GM19463 (cell line): ENCODE measurements at regions not wholly inside any gene's neighbourhood (a gene's known extent, or its start where the extent isn't known, plus 50 kb on each side); places are given as distances from the start of the nearest gene placed in this dataset.

Source experiments
- ATAC-seq: cut with Tn5 transposase; IDR thresholded peaks from one replicate; pipeline ENCODE4 v1.9.1; 2021; ENCODE audit warnings: mild to moderate bottlenecking, moderate library complexity; ENCODE audit not compliant: unreplicated experiment

GRCh38 chr5:175288048-175288621, 155.8 kb downstream of the DRD1 start:
- no peak for ATAC-seq

DNA sequence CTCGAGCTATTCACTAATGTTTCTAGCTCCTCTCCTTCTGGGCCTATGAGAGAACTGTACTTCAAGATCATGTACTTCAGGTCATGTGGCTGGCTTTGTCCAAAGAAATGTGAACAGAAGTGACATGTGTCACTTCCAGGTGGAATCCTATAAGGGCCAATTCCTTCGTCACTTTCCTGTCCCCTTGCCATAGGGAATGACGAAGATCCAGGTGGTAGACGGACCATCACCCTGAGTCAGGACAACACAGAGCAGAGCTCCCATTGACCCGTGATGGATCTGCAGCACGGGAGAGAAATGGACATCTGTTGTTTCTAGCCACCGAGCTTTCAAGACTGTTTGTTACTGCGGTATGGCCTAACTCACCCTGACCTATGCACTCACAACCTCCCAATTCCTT, 157.0 kb downstream of the DRD1 start:
- ATAC-seq = no peak

DNA sequence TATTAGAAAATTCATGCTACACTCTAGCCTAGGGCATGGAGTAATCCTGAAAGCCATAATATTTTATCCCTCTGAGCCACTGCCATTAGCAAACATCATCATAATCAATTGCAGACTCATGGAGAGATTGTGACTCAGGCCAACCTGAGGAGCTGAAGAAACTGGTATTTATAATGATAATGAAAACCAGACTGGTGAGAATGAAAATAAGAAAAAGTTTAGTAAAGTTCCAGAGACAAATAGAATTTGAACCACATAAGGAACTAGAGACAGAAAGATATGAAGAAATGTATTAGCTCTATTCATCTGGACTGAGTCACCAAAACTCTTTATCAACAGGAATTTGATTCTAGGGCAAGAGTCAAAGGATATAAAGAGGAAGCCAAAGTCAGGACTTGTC, 158.7 kb downstream of the DRD1 start:
- ATAC-seq = no peak

GRCh38 chr5:175284806-175285205, 159.2 kb downstream of the DRD1 start:
- ATAC-seq = no peak

DNA sequence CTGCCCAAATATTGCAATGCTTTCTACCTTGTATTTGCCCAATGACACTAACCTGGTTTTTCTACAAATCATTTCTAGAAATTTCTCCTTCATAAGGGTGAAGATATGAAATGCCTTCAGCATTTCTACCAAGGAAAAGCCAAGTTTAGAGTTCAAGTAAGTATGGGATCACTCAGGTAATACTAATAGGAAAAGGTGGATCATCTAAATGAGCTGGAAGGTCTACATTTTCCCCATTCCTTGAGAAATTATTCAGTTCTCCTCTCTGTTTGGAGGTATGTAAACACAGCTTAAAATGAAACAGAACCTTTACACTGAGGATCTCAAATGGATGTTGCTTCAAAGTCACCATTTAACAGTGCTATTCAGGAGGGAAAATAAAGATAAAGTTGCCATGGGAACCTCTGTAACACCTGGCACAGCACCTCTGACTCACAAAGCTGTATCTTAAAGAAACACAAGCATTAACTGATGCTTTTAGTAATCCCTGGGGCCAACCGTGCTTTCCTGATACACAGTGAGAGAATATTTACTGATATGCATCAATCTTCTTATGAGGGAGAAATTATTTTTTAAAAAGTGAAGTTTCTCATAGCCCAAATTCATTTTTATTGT, 161.3 kb downstream of the DRD1 start:
- ATAC-seq = no peak

DNA sequence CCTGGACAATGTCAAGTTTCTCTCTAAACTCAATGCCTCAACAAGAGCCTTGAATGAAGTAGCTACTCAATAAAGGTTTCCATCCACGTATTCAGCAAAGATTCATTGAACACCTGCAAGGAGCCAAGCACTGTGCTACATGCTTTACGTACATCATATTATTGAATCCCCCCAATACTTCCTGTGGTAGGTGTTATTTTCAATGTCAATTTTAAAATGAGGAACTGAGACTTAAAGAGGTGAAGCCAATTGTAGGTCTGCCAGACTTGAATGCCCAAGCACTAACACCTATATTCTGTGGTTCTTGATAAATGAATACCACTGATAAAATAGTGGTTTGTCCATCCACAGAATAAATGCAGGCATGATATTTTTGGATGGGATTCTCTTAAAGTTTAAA, 162.3 kb downstream of the DRD1 start:
- no peak for ATAC-seq

DNA sequence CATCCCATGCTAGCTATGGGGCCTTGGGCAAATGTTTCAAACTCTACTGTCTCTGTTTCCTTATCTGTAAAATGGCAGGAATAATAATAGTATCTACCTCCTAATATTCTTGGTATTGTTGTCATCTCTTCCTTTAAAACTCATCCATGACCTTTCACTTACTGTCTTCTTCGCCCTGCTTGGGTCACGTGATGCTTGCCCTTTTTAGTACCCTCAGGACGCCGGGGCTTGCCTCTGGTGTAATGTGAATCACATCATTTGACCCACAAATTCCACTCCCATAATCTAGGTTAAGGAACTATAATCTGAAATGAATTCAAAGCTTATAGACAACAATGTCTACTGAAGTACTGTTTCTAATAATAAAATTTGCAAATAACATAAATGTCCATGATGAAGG, 162.7 kb downstream of the DRD1 start:
- ATAC-seq = no peak

GRCh38 chr5:175279506-175279905, 164.5 kb downstream of the DRD1 start:
- ATAC-seq = no peak

DNA sequence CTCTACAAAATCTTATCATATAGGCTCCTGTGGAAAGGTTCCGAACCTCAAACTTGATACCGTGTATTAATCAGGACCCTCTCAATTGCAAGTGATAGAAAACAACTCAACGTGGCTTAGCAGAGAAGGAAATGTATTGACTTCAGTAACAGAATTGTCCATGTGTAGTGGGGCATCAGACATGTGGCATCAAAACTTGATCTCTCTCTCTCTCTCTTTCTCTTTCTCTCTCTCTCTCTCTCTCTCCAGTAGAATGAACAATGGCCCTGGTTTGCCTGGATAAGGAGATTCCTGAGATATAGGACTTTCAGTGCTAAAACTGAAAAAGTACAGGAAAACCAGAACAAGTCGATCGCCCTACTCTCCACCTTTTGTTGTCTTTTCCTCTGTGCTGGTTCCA, 168.2 kb downstream of the DRD1 start:
- ATAC-seq = no peak

DNA sequence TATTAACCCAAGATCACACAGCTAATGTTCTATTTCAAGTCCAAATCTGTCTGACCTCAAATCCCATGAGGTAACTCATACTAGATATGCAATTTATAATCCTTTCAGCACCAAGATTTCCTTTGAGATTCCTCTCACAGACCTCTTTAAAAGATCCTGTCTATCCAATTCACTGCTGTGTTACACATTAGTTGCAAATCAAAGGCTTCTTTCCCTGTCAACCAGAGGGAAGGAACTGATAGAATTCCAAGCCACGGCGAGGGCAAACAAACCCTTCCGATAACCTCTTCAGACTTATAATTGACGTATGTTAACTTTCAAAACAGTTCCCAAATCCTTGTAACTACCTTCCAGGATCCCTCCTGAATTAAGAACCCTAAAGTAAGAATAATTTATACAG, 168.9 kb downstream of the DRD1 start:
- no peak for ATAC-seq

- no peak for ATAC-seq
Measured at GRCh38 chr5:175274171-175274570, 169.8 kb downstream of the DRD1 start.

GRCh38 chr5:175264406-175264805, 179.6 kb downstream of the DRD1 start:
- ATAC-seq = no peak

- ATAC-seq = no peak
Measured at GRCh38 chr5:175263776-175264175, 180.2 kb downstream of the DRD1 start.

GRCh38 chr5:175261526-175261925, 182.5 kb downstream of the DRD1 start:
- ATAC-seq = no peak

DNA sequence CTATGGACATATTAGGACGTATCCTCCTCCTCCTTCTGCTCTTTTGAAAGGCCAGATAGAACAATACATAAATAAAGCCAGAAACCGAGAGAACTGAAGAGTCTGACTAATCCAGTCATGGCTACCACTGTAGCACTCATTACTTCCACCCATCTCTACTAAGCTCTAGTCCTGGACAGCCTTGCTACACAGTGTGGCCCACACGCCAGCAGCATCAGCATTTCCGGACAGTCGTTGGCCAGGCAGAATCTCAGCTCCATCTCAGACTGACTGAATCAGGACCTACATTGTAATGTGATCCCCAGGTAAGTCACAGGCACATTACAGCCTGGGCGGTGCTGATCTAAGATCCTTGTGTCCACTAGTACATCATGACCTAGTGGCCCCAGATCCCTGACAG, 182.9 kb downstream of the DRD1 start:
- no peak for ATAC-seq

GRCh38 chr5:175257847-175258194, 186.2 kb downstream of the DRD1 start:
- no peak for ATAC-seq

DNA sequence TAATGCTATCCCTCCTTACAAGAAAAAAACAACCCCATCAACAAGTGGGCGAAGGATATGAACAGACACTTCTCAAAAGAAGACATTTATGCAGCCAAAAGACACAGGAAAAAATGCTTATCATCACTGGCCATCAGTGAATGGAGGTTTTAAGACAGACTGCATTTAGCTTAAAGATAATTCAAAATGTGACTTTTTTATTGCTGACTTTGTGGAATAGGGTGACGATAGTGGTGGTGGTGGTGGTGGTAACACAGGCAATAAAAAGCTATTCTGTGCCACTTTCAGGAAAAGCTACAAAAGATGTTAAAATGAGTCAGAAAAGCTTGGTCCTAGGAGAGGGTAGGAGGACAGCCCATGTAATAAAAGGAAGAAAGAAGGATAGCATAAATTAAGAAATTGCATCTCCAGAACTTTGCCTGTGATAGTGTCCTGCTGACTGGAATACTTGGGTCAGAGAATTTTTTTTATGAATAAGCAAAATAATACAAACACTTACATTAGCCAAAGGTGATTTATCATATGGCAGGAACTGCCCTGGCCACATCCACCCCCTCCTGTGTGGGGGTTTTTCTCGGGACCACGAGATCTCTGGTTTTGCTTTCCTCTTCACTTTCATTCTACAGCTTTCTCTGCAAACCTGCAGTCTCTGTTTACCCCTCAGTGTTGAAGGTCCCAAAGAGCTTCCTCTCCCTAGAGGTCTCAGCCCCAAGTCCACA, 186.7 kb downstream of the DRD1 start:
- ATAC-seq = no peak

- ATAC-seq = no peak
Measured at GRCh38 chr5:175254155-175254554, 189.8 kb downstream of the DRD1 start.

- no peak for ATAC-seq
Measured at GRCh38 chr5:175253597-175253996, 190.4 kb downstream of the DRD1 start.

GRCh38 chr5:175252234-175252805, 191.7 kb downstream of the DRD1 start:
- ATAC-seq = no peak

- ATAC-seq = no peak
Measured at GRCh38 chr5:175250426-175250825, 193.6 kb downstream of the DRD1 start.

DNA sequence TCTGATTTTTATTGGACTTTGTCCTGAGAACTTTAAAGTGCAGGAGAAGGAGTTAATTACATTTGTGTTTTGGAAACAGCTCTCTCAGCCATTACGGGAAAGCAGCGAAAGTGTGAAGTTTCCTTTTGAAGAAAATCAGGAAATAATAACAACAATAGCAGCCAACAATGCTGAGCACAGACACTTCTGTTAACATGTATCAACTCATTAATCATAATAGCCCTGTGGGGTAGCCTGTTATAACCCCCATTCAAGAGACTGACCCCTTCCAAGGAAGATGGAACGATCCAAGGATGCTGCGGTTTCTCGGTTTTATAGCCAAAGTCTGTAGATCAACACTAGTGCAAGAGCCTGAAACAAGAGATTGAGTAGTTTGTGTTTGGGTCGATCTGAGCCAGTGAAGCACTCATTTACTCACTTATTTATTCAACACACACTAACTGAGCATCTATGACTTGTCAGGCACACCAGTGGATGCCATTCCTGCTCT, 195.5 kb downstream of the DRD1 start:
- no peak for ATAC-seq
